ENCODE measurements at regions not wholly inside any gene's neighbourhood (a gene's known extent, or its start where the extent isn't known, plus 50 kb on each side); places are given as distances from the start of the nearest gene placed in this dataset.

DNA sequence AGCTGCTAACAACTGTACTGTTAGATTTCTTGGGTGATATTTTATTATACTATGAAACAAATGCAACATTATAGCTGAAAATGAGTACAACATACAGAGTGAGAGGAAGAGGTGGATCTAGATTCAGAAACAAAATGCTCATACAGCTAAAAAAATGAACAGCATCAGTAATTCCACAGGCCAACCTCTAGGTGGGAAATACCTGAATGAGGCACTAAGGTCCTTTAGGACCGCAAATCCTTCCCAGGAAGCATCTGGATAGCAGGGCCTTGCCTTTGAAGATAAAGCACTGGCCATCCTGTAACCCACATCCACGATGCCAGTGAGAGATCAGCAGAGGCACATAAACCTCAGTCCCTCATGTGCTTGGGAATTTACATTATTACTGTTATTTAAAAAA lies 310.8 kb downstream of the YTHDC2 start:
- Histone ChIP-seq H3K36me3 (no peaks in the 10 kb centered on the region), H3K79me2 (ENCODE audit: low read depth) (no peaks in the 10 kb centered on the region), H3K4me1 (no peaks in the 10 kb centered on the region), H3F3A (ENCODE audit: low read depth) (no peaks in the 10 kb centered on the region), H3K4me3 (no peak overlapping the region), H3K27ac (no peak overlapping the region), H3K27me3 (no peaks in the 10 kb centered on the region), H3K4me2 (no peak overlapping the region), H4K20me1 (ENCODE audit: low read depth) (no peaks in the 10 kb centered on the region), H3K9me3 (ENCODE audit: low read depth) (no peaks in the 10 kb centered on the region), H3K9ac (no peak overlapping the region), H2AFZ (replicated peaks) (peak overlapping the region; percentile 46)
- Mint-ChIP-seq H3K27me3 (ENCODE audit: insufficient read depth, low read depth) (peaks cover 4% of the 10 kb centered on the region), H3K9me3 (peaks cover 8% of the 10 kb centered on the region), H3K36me3 (no peaks in the 10 kb centered on the region), H3K4me1 (no peaks in the 10 kb centered on the region), H3K27ac (no peak overlapping the region), H3K4me3 (no peak overlapping the region)
- TF ChIP-seq EZH2 (IDR thresholded peaks at IDR 0.05), result no peak
- TF ChIP-seq EZH2phosphoT487 (IDR thresholded peaks at IDR 0.05), result no peak
- TF ChIP-seq CTCF (IDR thresholded peaks at IDR 0.05), result peak; percentile 30
- DNase-seq (ENCODE audit: low spot score), result no peak

GRCh38 chr5:113825176-113825575 lies 311.7 kb downstream of the YTHDC2 start:
- peaks cover 4% of the 10 kb centered on the region for H3K9me3 Mint-ChIP-seq
- H3K36me3 Mint-ChIP-seq, result no peaks in the 10 kb centered on the region
- H3K9me3 ChIP-seq (ENCODE audit: low read depth), result no peaks in the 10 kb centered on the region

DNA sequence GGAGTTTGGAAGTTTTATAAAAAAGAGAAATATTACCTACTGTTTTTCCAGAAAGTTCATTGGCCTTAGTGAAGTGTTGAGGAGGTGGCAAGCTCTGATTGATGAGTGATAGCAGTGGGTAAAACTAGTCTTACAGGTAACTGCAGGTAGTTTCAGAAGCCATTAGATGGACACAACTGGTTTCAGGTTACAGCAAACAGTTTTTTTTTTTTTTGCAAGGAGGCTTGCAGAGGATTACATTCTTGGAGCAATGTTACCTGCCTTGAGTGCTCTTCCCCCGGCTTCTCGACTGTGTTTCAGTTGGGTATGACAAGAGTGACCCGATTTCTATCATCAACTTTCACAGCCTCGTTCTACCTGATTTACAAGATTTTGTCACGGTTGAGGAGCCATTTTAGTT lies 333.4 kb downstream of the YTHDC2 start:
- H3K4me3 Mint-ChIP-seq, result no peak overlapping the region
- H3K4me1 Mint-ChIP-seq, result no peaks in the 10 kb centered on the region
- Histone ChIP-seq H3K4me3 (no peak overlapping the region), H3K4me2 (no peak overlapping the region), H3K9ac (no peak overlapping the region), H3K27me3 (no peaks in the 10 kb centered on the region), H2AFZ (replicated peaks) (peak overlapping the region; percentile 69), H3K9me3 (ENCODE audit: low read depth) (no peaks in the 10 kb centered on the region), H3K79me2 (ENCODE audit: low read depth) (no peaks in the 10 kb centered on the region), H3K36me3 (no peaks in the 10 kb centered on the region), H3F3A (ENCODE audit: low read depth) (no peaks in the 10 kb centered on the region), H3K27ac (no peak overlapping the region), H4K20me1 (ENCODE audit: low read depth) (no peaks in the 10 kb centered on the region), H3K4me1 (no peaks in the 10 kb centered on the region)
- no peaks in the 10 kb centered on the region for H3K27me3 Mint-ChIP-seq (ENCODE audit: insufficient read depth, low read depth)
- H3K36me3 Mint-ChIP-seq, result no peaks in the 10 kb centered on the region
- H3K9me3 Mint-ChIP-seq, result peaks cover 2% of the 10 kb centered on the region
- no peak overlapping the region for H3K27ac Mint-ChIP-seq
- TF ChIP-seq EZH2phosphoT487 (IDR thresholded peaks at IDR 0.05) (no peak), CTCF (IDR thresholded peaks at IDR 0.05) (no peak), EZH2 (IDR thresholded peaks at IDR 0.05) (no peak)
- no peak for DNase-seq (ENCODE audit: low spot score)

More at GRCh38 chr5:113825176-113825575, 311.7 kb downstream of the YTHDC2 start:
- Histone ChIP-seq H3K79me2 (ENCODE audit: low read depth) (no peaks in the 10 kb centered on the region), H3K4me3 (no peak overlapping the region), H4K20me1 (ENCODE audit: low read depth) (no peaks in the 10 kb centered on the region), H3K27ac (no peak overlapping the region), H3K36me3 (no peaks in the 10 kb centered on the region), H3K4me1 (no peaks in the 10 kb centered on the region), H2AFZ (replicated peaks) (no peak overlapping the region), H3F3A (ENCODE audit: low read depth) (no peaks in the 10 kb centered on the region), H3K27me3 (no peaks in the 10 kb centered on the region), H3K4me2 (no peak overlapping the region), H3K9ac (no peak overlapping the region)
- Mint-ChIP-seq H3K27ac (no peak overlapping the region), H3K4me3 (no peak overlapping the region), H3K27me3 (ENCODE audit: insufficient read depth, low read depth) (no peaks in the 10 kb centered on the region), H3K4me1 (no peaks in the 10 kb centered on the region)
- TF ChIP-seq EZH2 (IDR thresholded peaks at IDR 0.05) (no peak), CTCF (IDR thresholded peaks at IDR 0.05) (no peak), EZH2phosphoT487 (IDR thresholded peaks at IDR 0.05) (no peak)
- DNase-seq (ENCODE audit: low spot score), result no peak
